ENCODE measurements at regions not wholly inside any gene's neighbourhood (a gene's known extent, or its start where the extent isn't known, plus 50 kb on each side); places are given as distances from the start of the nearest gene placed in this dataset.

GRCh38 chr4:60637976-60638375 is 562.1 kb upstream of the ADGRL3 start:
- Histone ChIP-seq H3K79me1 (ENCODE audit: insufficient read depth, low read depth, low read length, poor library complexity, severe bottlenecking) (no peaks in the 10 kb centered on the region), H3K18ac (ENCODE audit: insufficient read length, low read depth, low read length) (no peak overlapping the region), H3K14ac (ENCODE audit: insufficient read depth, low read length) (no peak overlapping the region), H3K9me3 (ENCODE audit: control insufficient read depth, low read depth, low read length) (no peaks in the 10 kb centered on the region), H3K79me2 (ENCODE audit: insufficient read depth, low read length) (no peaks in the 10 kb centered on the region), H3K4ac (ENCODE audit: low read depth, low read length) (no peak overlapping the region), H4K20me1 (ENCODE audit: control insufficient read depth, insufficient read depth, insufficient read length) (no peaks in the 10 kb centered on the region), H3K9ac (ENCODE audit: extremely low read depth, insufficient read length, low read length) (no peak overlapping the region), H4K91ac (ENCODE audit: insufficient read length, low read depth, low read length) (no peak overlapping the region), H2BK120ac (ENCODE audit: low read depth, low read length, poor library complexity, severe bottlenecking) (no peak overlapping the region), H3K4me1 (ENCODE audit: insufficient read depth, low read length) (no peaks in the 10 kb centered on the region), H3K4me2 (ENCODE audit: insufficient read depth, insufficient read length, low read length) (no peak overlapping the region), H3T11ph (ENCODE audit: low read length) (no peak overlapping the region), H2AK5ac (ENCODE audit: insufficient read length, low read length) (no peak overlapping the region), H2BK12ac (ENCODE audit: insufficient read length, low read depth, low read length) (no peak overlapping the region), H3K27me3 (ENCODE audit: insufficient read depth, low read length) (no peaks in the 10 kb centered on the region), H2AFZ (ENCODE audit: low read length) (no peak overlapping the region), H4K8ac (replicated peaks; ENCODE audit: insufficient read length, low read depth, low read length) (no peak overlapping the region), H4K5ac (ENCODE audit: insufficient read length, low read depth, low read length) (no peak overlapping the region), H3K23me2 (ENCODE audit: insufficient read length, low read depth, low read length, poor library complexity, severe bottlenecking) (no peaks in the 10 kb centered on the region), H2BK20ac (ENCODE audit: low read depth, low read length, poor library complexity, severe bottlenecking) (no peak overlapping the region), H2BK15ac (ENCODE audit: low read depth, low read length) (no peak overlapping the region), H2BK5ac (ENCODE audit: insufficient read length, low read length) (no peak overlapping the region), H3K23ac (ENCODE audit: insufficient read length, low read depth, low read length) (no peak overlapping the region), H3K27ac (ENCODE audit: insufficient read length, low read depth, low read length) (no peak overlapping the region), H3K56ac (ENCODE audit: insufficient read length, low read depth, low read length) (no peak overlapping the region)
- Mint-ChIP-seq H3K27me3 (ENCODE audit: low read depth) (no peaks in the 10 kb centered on the region), H3K4me3 (no peak overlapping the region), H3K36me3 (ENCODE audit: insufficient read depth in 1 of 3, low read depth in 3 of 3) (no peaks in the 10 kb centered on the region), H3K4me1 (no peaks in the 10 kb centered on the region), H3K27ac (no peak overlapping the region), H3K9me3 (peaks cover 9 to 10% of the 10 kb centered on the region in 2 experiments; a peak in 4 of 5 replicates)
- WGBS (ENCODE audit: extremely low coverage, insufficient read length, low lambda C conversion rate) = no CpG with 5 or more reads among the region's 2 CpGs
- DNase-seq = no peak
- no peak for TF ChIP-seq CTCF (conservative IDR thresholded peaks at IDR 0.05)

Measured in H9 (cell line).